GM19467 (cell line): ENCODE measurements at regions not wholly inside any gene's neighbourhood (a gene's known extent, or its start where the extent isn't known, plus 50 kb on each side); places are given as distances from the start of the nearest gene placed in this dataset.

Experiments used
- ATAC-seq: cut with Tn5 transposase; IDR thresholded peaks from one replicate; pipeline ENCODE4 v1.9.1; 2021; ENCODE audit warnings: mild to moderate bottlenecking, moderate library complexity; ENCODE audit not compliant: unreplicated experiment

GRCh38 chr2:15789381-15790062 is 150.8 kb upstream of the MYCN start:
- ATAC-seq, result no peak

DNA sequence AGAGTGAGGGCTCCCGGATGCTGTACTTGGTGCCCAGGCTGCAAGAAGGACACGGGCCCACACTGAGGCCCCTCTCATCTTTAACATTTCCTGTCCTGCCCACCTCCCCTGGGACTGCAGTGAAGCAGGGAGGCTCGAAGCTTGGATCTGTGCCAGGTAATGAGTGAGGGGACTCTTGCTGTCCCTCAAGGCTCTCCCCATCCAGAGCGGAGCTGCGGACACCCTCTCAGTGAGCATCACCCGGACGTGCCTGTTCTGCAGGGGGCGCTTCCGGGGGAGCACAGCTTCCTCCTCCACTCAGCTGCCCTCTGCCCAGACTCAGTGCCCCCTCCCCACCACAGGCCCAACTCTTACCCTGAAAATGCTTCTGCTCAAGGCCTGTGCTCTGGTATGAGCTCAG is 150.0 kb upstream of the MYCN start:
- no peak for ATAC-seq

- no peak for ATAC-seq
Observed at GRCh38 chr2:15790838-15791237, 149.5 kb upstream of the MYCN start.

- no peak for ATAC-seq
Observed at GRCh38 chr2:15791294-15791693, 149.1 kb upstream of the MYCN start.

DNA sequence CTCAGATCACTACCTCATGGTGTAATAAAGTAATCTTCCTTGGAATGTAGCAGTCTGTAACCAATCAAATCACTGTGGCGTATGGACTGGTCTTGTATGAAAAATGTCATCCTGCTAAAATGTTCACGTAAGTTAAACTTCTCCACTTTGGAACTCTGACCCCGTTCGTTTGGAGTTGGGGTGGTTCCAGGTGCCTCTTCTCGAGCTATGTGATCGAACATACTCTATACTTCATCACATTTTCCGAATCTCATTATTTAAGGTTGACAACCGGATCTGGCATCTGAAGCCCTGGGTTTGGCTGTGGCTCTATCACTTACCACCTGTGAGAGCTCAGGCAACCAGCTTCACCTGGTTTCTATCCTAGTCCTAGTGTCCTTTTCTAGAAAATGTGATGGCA is 148.0 kb upstream of the MYCN start:
- no peak for ATAC-seq

DNA sequence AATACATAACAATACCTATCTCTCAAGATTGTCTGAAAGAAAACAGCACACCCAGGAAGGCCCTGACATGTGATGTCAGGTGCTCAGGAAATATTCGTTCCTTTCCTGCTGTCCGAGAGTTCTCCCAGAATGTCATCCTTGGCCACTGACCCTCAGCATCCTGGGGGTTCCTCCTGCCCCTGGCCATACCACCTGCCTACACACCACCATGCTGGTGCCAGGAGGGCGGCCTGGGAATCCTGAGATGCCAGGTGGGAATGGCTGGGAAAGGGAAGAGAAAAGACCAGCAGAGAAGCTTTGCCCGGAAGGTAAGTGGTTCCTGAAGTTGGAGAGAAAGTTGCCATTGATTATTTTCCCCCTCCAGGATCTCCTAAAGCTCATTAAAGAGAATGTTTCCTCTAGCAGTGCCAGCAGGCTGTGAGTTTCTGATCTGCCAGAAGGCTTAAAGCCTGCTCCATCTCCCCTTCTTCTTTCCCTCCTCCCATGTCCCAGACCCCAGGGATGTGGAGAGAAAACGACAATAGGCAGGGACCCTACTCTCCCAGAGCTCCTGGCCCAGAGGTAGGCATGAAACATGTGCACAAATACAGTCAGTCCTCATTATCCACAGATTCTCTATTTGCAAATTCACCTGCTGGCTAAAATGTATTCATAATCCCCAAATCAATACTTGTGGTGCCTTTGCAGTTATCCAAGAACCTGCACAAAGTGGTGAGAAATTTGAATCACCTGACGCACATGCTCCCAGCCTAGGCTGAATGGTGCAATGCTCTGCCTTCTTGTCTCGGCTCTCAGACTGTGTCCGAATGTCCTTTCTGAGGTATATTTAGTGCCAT is 147.1 kb upstream of the MYCN start:
- no peak for ATAC-seq

DNA sequence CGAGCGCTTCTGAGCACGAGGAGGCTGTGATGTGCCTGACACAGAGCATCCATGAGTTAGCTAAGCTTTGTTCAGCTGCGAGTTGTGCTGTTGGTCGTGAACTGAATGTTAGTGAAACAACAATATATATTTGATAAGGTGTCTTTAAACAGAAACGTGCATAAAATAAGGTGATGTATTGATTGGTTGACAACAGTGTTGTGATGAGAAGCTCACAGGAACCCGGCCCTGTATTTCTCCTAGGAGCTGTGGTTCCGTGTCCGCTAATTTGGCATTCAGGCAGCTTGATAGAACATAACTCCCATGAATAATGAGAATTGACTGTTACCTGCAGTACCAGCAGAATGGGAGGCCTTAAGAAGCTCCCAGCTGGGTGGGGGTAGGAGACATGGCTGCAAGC is 146.4 kb upstream of the MYCN start:
- no peak for ATAC-seq

DNA sequence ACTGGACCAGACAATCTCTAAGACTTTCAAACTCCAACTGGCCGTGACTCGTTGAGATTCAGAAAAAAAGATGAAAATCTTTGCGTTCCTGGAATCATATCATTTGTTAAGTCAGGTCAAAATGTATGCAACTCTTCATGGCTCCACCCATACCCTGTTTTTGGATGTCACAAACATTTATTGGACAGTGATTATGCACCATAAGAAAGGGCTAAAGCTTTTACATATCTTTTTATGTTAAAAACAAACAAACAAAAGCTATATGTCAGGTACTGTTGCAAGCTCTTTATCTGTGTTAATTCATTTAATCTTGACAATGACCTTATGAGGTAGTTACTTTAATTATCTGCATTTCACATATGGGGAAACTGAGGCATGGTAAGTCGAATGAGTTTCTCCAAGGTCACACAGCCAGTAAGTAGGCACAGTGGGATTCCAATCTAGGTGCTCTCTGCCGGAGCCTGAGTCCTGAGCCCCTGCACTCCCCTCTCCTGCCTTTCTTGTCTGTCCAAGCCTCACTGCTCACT is 145.7 kb upstream of the MYCN start:
- no peak for ATAC-seq

- no peak for ATAC-seq
Observed at GRCh38 chr2:15795426-15795825, 144.9 kb upstream of the MYCN start.

- no peak for ATAC-seq
Observed at GRCh38 chr2:15796167-15796942, 144.0 kb upstream of the MYCN start.

- no peak for ATAC-seq
Observed at GRCh38 chr2:15797231-15797938, 143.0 kb upstream of the MYCN start.

- ATAC-seq, result no peak
Observed at GRCh38 chr2:15797939-15798281, 142.4 kb upstream of the MYCN start.

GRCh38 chr2:15798701-15799431 is 141.5 kb upstream of the MYCN start:
- no peak for ATAC-seq

- ATAC-seq, result no peak
Observed at GRCh38 chr2:15799432-15799827, 140.9 kb upstream of the MYCN start.

DNA sequence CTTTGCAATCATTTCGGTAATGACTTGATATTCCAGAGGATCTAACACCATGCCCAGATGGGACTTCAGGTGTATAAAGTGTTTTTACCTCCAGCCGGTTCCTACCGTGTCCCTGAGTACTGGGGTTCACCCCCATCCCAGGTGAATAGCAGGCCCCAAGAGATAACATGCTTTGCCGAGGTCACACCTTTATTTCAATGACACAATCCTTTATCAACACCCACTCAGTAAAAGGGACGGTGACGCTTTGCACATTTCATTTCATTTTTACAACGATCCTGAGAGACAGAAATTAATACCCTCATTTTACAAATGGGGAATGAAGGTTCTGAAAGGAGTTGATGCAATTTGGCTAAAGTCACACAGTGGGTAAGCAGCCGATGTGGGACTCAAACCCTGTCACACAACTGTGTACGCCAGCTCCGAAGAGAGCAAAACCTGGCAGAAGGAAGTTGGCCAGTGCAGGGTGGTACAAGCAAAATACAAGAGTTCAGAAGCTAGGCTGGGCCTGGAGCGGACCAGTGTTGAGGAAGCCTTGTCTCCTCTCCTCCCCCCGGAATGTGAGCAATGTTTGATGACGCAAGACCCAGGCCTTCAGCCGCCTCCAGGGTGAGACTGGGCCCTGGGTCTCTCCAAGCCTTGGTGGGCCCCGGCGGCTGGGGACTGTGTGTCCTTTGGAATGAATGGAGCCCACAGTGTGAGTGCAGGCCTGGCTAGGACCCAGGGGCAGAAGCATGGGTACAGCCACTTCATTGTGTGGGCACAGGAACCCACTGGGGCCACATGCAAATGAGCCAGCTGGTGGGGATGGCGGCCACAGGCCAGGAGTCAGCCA is 139.6 kb upstream of the MYCN start:
- no peak for ATAC-seq

- no peak for ATAC-seq
Observed at GRCh38 chr2:15801439-15801838, 138.9 kb upstream of the MYCN start.

GRCh38 chr2:15801904-15802303 is 138.4 kb upstream of the MYCN start:
- no peak for ATAC-seq

- ATAC-seq, result no peak
Observed at GRCh38 chr2:15802657-15803542, 137.4 kb upstream of the MYCN start.
